K562 (cell line): ENCODE measurements at regions not wholly inside any gene's neighbourhood (a gene's known extent, or its start where the extent isn't known, plus 50 kb on each side); places are given as distances from the start of the nearest gene placed in this dataset.

Source experiments
- ELF4 ChIP-seq: fragments of 450-650 bp; formaldehyde crosslinking; IDR thresholded peaks from 2 replicates; pipeline ENCODE4 v1.4.0; 2022; ENCODE audit warnings: missing genetic modification characterization
- PHF20 ChIP-seq: fragments of 450-650 bp; IDR thresholded peaks from 2 replicates; pipeline ENCODE4 v1.6.1; 2018; ENCODE audit not compliant: partially characterized antibody
- ZNF274 ChIP-seq: IDR thresholded peaks from 2 replicates; pipeline ENCODE4 v1.6.1; 2011; ENCODE audit warnings: low read depth, mild to moderate bottlenecking, low read length, moderate library complexity, borderline replicate concordance

DNA sequence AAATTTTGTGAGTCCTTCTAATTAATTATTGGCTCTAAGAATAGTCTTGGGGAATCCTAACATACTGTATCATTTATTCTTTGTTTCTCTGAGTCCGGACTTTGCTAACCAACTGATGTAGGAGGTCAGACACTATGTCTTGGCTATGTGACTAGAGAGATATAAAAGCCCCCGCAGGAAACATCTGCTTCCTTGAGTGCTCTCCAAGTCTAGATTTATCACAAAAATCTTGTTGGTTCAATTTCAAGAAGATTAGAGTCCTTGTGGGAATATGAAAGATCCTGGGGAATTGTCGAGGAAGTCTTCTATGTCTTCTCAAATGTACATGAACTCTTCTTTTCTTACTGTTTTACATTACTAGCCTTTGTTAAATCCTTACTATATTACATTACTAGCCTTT, 1712.5 kb downstream of the NCAM2 start:
- TF ChIP-seq PHF20 (no peak), ELF4 (CRISPR knock-in tag) (no peak), ZNF274 (no peak)
